SK-N-SH (cell line): ENCODE measurements at regions not wholly inside any gene's neighbourhood (a gene's known extent, or its start where the extent isn't known, plus 50 kb on each side); places are given as distances from the start of the nearest gene placed in this dataset.

ENCODE experiments used
- CTCF ChIA-PET: fragments of 300-600, 350-600 bp; formaldehyde crosslinking; extraction: SDS; loops from one replicate; lab custom pipeline; 2021; lab: Yijun Ruan, JAX
- POLR2A ChIA-PET: fragments of 350-600 bp; sonication (Branson Sonifier 250); formaldehyde crosslinking; extraction: SDS; loops from one replicate; lab custom pipeline; 2020; ENCODE audit warnings: antibody characterized with exemption, inconsistent platforms; lab: Yijun Ruan, JAX
- DNase-seq: peaks from one replicate; pipeline ENCODE4 v3.0.0; 2012
- H2AFZ ChIP-seq: fragments of 200-600 bp; sonication (generic); 2 replicates; pipeline ENCODE4 v1.8.1; 2016; ENCODE audit warnings: antibody characterized with exemption, mild to moderate bottlenecking, low read depth
- H3F3A ChIP-seq: fragments of 200-600 bp; sonication (generic); replicated peaks from 2 replicates; pipeline ENCODE3; 2016; ENCODE audit warnings: antibody characterized with exemption, mild to moderate bottlenecking; ENCODE audit not compliant: insufficient read depth
- H3K27ac ChIP-seq, 2 experiments: fragments of 200-500 bp in 1 of 2; fragments of 200-600 bp in 1 of 2; sonication (Bioruptor generic) in 1 of 2; sonication (generic), shearing (Covaris generic) in 1 of 2; 2 replicates each; pipeline versions ENCODE4 v1.5.1 to v1.6.1; 2014 to 2016; ENCODE audit warnings: low read depth in 2 of 2, inconsistent platforms in 1 of 2, low read length in 1 of 2, mild to moderate bottlenecking in 1 of 2, mixed read lengths in 1 of 2
- H3K27me3 ChIP-seq: fragments of 200-600 bp; sonication (generic), shearing (Covaris generic); 2 replicates; pipeline ENCODE4 v1.6.1; 2016; ENCODE audit warnings: mixed run types; ENCODE audit not compliant: insufficient read depth
- H3K36me3 ChIP-seq, 2 experiments: fragments of 200-500 bp in 1 of 2; fragments of 200-600 bp in 1 of 2; sonication (Bioruptor generic) in 1 of 2; sonication (generic) in 1 of 2; replicated peaks in 1 of 2; 2 replicates each; pipeline versions ENCODE3 to v1.5.1; 2014 to 2016; ENCODE audit warnings: low read length in 1 of 2, mild to moderate bottlenecking in 1 of 2; ENCODE audit not compliant: insufficient read depth in 2 of 2, control insufficient read depth in 1 of 2
- H3K4me1 ChIP-seq, 2 experiments: fragments of 200-500 bp in 1 of 2; fragments of 200-600 bp in 1 of 2; sonication (Bioruptor generic) in 1 of 2; sonication (generic), shearing (Covaris generic) in 1 of 2; 2 replicates each; pipeline versions ENCODE4 v1.5.1 to v1.6.1; 2014 to 2016; ENCODE audit warnings: low read depth in 1 of 2, low read length in 1 of 2, mixed run types in 1 of 2; ENCODE audit not compliant: insufficient read depth in 2 of 2, control insufficient read depth in 1 of 2
- H3K4me2 ChIP-seq: fragments of 200-600 bp; sonication (generic), shearing (Covaris generic); 2 replicates; pipeline ENCODE4 v1.6.1; 2017; ENCODE audit warnings: mixed run types
- H3K4me3 ChIP-seq, 2 experiments: fragments of 200-500 bp in 1 of 2; fragments of 200-600 bp in 1 of 2; sonication (Bioruptor generic) in 1 of 2; sonication (generic), shearing (Covaris generic) in 1 of 2; 2 replicates each; pipeline versions ENCODE4 v1.5.1 to v1.8.1; 2014 to 2016; ENCODE audit warnings: low read depth in 2 of 2, inconsistent platforms in 1 of 2, low read length in 1 of 2, mild to moderate bottlenecking in 1 of 2, mixed read lengths in 1 of 2, moderate library complexity in 1 of 2
- H3K79me2 ChIP-seq: fragments of 200-600 bp; sonication (generic); 2 replicates; pipeline ENCODE4 v1.8.1; 2017; ENCODE audit warnings: mild to moderate bottlenecking; ENCODE audit not compliant: insufficient read depth
- H3K9ac ChIP-seq: fragments of 200-600 bp; sonication (generic); 2 replicates; pipeline ENCODE4 v1.6.1; 2017; ENCODE audit warnings: mixed run types
- H3K9me2 ChIP-seq: fragments of 200-600 bp; sonication (generic); 2 replicates; pipeline ENCODE4 v1.6.1; 2017; ENCODE audit warnings: mixed run types
- H3K9me3 ChIP-seq: fragments of 200-600 bp; sonication (generic); 2 replicates; pipeline ENCODE4 v1.6.1; 2017; ENCODE audit warnings: mixed run types, mild to moderate bottlenecking, moderate library complexity
- H4K20me1 ChIP-seq: fragments of 200-600 bp; sonication (generic); 2 replicates; pipeline ENCODE4 v1.6.1; 2017; ENCODE audit warnings: mild to moderate bottlenecking, mixed run types; ENCODE audit not compliant: insufficient read depth
- CHD2 ChIP-seq: fragments of 150-350 bp; IDR thresholded peaks from 2 replicates; pipeline ENCODE4 v1.6.1; 2018; ENCODE audit warnings: low read length; ENCODE audit not compliant: partially characterized antibody
- ELF1 ChIP-seq: IDR thresholded peaks from 2 replicates; pipeline ENCODE4 v1.4.0; 2012
- FOXM1 ChIP-seq: IDR thresholded peaks from 2 replicates; pipeline ENCODE4 v1.4.0; 2012; ENCODE audit warnings: low read depth, mild to moderate bottlenecking
- GABPA ChIP-seq: IDR thresholded peaks from 2 replicates; pipeline ENCODE4 v1.4.0; 2012; ENCODE audit warnings: low read depth, mild to moderate bottlenecking
- GATA2 ChIP-seq: sonication (generic); formaldehyde crosslinking; IDR thresholded peaks from 2 replicates; pipeline ENCODE4 v1.5.0; 2020; ENCODE audit warnings: mild to moderate bottlenecking, missing genetic modification reagents
- JUND ChIP-seq: IDR thresholded peaks from 2 replicates; pipeline ENCODE4 v1.4.0; 2012
- MAX ChIP-seq: IDR thresholded peaks from 2 replicates; pipeline ENCODE4 v1.4.0; 2012; ENCODE audit warnings: low read depth
- MEF2A ChIP-seq: IDR thresholded peaks from 2 replicates; pipeline ENCODE4 v1.4.0; 2012; ENCODE audit warnings: low read depth, borderline replicate concordance
- NRF1 ChIP-seq: IDR thresholded peaks from 2 replicates; pipeline ENCODE4 v1.6.1; 2012; ENCODE audit warnings: low read depth, mild to moderate bottlenecking, low read length
- RCOR1 ChIP-seq: fragments of 150-350 bp; IDR thresholded peaks from 2 replicates; pipeline ENCODE4 v1.6.1; 2017; ENCODE audit warnings: antibody characterized with exemption, low read length
- RFX5 ChIP-seq: IDR thresholded peaks from 2 replicates; pipeline ENCODE4 v1.6.1; 2012; ENCODE audit warnings: mild to moderate bottlenecking, improper control_type of control experiment, low read length
- TAF1 ChIP-seq: IDR thresholded peaks from 2 replicates; pipeline ENCODE4 v1.6.1; 2012; ENCODE audit warnings: low read depth, mild to moderate bottlenecking, low read length, moderate library complexity, borderline replicate concordance
- TEAD4 ChIP-seq: IDR thresholded peaks from 2 replicates; pipeline ENCODE4 v1.4.0; 2012; ENCODE audit warnings: mild to moderate bottlenecking, borderline replicate concordance; ENCODE audit not compliant: insufficient read depth
- YY1 ChIP-seq: IDR thresholded peaks from 2 replicates; pipeline ENCODE4 v1.4.0; 2012; ENCODE audit warnings: low read depth, mild to moderate bottlenecking
- ZBTB33 ChIP-seq: IDR thresholded peaks from 2 replicates; pipeline ENCODE4 v1.4.0; 2012; ENCODE audit warnings: low read depth, borderline replicate concordance
- TF ChIP-seq, protein P1 (sequence below): fragments of 150-350 bp; IDR thresholded peaks from 2 replicates; pipeline ENCODE4 v1.6.1; 2016; ENCODE audit warnings: mild to moderate bottlenecking, low read depth, low read length
- TF ChIP-seq, protein P2 (sequence below): IDR thresholded peaks from 2 replicates; pipeline ENCODE4 v1.6.1; 2012; ENCODE audit warnings: mild to moderate bottlenecking, low read depth, low read length, moderate library complexity
- TF ChIP-seq, protein P3 (sequence below): fragments of 200-600 bp; sonication (generic); IDR thresholded peaks from 2 replicates; pipeline ENCODE4 v1.6.1; 2017; ENCODE audit warnings: antibody characterized with exemption, mild to moderate bottlenecking, moderate library complexity
- TF ChIP-seq, protein P4 (sequence below): fragments of 150-350 bp; IDR thresholded peaks from 2 replicates; pipeline ENCODE4 v1.6.1; 2017; ENCODE audit warnings: antibody characterized with exemption, low read length, low read depth, borderline replicate concordance

GRCh38 chr1:101479945-101480344 lies 243.1 kb downstream of the S1PR1 start:
- Histone ChIP-seq H3K4me1 (peaks cover 0 to 7% of the 10 kb centered on the region in 2 experiments; a peak in 2 of 4 replicates), H2AFZ (no peak overlapping the region), H3K36me3 (no peaks in the 10 kb centered on the region), H3K9ac (no peak overlapping the region), H3K27ac (no peak overlapping the region), H3K79me2 (no peaks in the 10 kb centered on the region), H3F3A (no peaks in the 10 kb centered on the region), H3K27me3 (no peaks in the 10 kb centered on the region; the same call in 1 of the 2 replicates), H3K9me3 (no peaks in the 10 kb centered on the region), H4K20me1 (no peaks in the 10 kb centered on the region), H3K9me2 (no peaks in the 10 kb centered on the region), H3K4me2 (no peak overlapping the region), H3K4me3 (no peak overlapping the region)
- POLR2A ChIA-PET: no interaction called here
- DNase-seq: no peak
- CTCF ChIA-PET: interaction anchor here (1.3 kb wide), 1 partner anchor 27 kb away, joined by 3 read pairs; no protein-coding TSS in a partner anchor
- TF ChIP-seq GABPA (no peak), RFX5 (no peak), TEAD4 (no peak), MAX (no peak), RCOR1 (no peak), TAF1 (no peak), MEF2A (no peak), ELF1 (no peak), FOXM1 (no peak), YY1 (no peak), CHD2 (no peak), JUND (no peak), NRF1 (no peak), ZBTB33 (no peak), GATA2 (no peak)
- TF ChIP-seq, protein P1, sequence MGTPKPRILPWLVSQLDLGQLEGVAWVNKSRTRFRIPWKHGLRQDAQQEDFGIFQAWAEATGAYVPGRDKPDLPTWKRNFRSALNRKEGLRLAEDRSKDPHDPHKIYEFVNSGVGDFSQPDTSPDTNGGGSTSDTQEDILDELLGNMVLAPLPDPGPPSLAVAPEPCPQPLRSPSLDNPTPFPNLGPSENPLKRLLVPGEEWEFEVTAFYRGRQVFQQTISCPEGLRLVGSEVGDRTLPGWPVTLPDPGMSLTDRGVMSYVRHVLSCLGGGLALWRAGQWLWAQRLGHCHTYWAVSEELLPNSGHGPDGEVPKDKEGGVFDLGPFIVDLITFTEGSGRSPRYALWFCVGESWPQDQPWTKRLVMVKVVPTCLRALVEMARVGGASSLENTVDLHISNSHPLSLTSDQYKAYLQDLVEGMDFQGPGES: no peak
- TF ChIP-seq, protein P2, sequence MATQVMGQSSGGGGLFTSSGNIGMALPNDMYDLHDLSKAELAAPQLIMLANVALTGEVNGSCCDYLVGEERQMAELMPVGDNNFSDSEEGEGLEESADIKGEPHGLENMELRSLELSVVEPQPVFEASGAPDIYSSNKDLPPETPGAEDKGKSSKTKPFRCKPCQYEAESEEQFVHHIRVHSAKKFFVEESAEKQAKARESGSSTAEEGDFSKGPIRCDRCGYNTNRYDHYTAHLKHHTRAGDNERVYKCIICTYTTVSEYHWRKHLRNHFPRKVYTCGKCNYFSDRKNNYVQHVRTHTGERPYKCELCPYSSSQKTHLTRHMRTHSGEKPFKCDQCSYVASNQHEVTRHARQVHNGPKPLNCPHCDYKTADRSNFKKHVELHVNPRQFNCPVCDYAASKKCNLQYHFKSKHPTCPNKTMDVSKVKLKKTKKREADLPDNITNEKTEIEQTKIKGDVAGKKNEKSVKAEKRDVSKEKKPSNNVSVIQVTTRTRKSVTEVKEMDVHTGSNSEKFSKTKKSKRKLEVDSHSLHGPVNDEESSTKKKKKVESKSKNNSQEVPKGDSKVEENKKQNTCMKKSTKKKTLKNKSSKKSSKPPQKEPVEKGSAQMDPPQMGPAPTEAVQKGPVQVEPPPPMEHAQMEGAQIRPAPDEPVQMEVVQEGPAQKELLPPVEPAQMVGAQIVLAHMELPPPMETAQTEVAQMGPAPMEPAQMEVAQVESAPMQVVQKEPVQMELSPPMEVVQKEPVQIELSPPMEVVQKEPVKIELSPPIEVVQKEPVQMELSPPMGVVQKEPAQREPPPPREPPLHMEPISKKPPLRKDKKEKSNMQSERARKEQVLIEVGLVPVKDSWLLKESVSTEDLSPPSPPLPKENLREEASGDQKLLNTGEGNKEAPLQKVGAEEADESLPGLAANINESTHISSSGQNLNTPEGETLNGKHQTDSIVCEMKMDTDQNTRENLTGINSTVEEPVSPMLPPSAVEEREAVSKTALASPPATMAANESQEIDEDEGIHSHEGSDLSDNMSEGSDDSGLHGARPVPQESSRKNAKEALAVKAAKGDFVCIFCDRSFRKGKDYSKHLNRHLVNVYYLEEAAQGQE: no peak
- TF ChIP-seq, protein P3, sequence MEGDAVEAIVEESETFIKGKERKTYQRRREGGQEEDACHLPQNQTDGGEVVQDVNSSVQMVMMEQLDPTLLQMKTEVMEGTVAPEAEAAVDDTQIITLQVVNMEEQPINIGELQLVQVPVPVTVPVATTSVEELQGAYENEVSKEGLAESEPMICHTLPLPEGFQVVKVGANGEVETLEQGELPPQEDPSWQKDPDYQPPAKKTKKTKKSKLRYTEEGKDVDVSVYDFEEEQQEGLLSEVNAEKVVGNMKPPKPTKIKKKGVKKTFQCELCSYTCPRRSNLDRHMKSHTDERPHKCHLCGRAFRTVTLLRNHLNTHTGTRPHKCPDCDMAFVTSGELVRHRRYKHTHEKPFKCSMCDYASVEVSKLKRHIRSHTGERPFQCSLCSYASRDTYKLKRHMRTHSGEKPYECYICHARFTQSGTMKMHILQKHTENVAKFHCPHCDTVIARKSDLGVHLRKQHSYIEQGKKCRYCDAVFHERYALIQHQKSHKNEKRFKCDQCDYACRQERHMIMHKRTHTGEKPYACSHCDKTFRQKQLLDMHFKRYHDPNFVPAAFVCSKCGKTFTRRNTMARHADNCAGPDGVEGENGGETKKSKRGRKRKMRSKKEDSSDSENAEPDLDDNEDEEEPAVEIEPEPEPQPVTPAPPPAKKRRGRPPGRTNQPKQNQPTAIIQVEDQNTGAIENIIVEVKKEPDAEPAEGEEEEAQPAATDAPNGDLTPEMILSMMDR: no peak
- TF ChIP-seq, protein P4, sequence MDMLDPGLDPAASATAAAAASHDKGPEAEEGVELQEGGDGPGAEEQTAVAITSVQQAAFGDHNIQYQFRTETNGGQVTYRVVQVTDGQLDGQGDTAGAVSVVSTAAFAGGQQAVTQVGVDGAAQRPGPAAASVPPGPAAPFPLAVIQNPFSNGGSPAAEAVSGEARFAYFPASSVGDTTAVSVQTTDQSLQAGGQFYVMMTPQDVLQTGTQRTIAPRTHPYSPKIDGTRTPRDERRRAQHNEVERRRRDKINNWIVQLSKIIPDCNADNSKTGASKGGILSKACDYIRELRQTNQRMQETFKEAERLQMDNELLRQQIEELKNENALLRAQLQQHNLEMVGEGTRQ: no peak
